ENCODE measurements at regions not wholly inside any gene's neighbourhood (a gene's known extent, or its start where the extent isn't known, plus 50 kb on each side); places are given as distances from the start of the nearest gene placed in this dataset.
"Not testable (repeated sequence)": the region's sequence is repeated elsewhere in the genome, so short reads cannot be mapped to it uniquely, and the experiment has no call there.

DNA sequence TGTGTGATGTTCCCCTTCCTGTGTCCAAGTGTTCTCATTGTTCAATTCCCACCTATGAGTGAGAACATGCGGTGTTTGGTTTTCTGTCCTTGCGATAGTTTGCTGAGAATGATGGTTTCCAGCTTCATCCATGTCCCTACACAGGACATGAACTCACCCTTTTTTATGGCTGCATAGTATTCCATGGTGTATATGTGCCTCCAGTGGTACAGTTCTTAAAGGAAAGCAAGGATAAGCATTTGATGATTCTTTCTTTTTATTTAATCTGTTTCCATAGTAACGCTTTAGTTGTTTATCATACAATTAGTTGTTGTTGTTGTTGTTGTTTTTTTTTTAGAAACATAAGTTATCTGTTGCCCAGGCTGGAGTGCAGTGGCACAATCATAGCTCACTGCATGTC lies 133.1 kb downstream of the TSEN15 start:
- DNase-seq = not testable (repeated sequence)

DNA sequence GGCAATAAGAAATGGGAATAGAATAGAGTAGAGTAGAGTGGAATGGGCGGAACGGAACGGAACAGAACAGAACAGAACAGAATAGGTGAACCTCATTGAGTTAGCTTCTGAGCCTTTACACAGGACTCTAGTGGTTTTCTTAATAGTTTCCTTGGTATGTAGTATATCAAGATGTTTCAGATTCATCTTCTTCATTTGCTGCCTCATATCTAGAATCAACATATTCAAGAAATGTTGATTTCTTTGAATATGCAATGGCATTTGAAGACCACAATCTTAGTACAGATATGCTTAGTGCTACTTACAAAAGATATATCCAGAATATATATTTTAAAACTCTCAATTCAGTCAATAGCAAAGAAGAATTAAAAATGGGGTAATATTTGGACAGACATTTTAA lies 133.8 kb downstream of the TSEN15 start:
- no peak for DNase-seq

DNA sequence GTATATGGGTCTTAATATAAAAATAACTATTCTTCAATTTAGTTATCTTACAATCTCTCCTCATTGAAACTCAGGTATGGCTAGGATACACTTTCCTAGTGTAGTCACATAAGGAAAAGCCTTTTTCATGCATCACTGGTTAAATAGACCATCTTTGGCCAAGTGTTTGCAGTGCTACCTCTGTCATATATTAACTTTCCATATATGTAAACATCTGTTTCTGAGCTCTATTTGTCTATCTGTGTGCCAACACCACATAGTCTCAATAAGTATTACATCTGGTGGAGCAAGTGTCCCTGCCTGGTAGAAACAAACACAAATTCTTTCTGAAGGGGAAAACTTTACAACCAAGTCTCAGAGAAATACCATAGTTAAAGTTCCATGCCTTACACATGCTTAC lies 134.6 kb downstream of the TSEN15 start:
- DNase-seq = no peak

DNA sequence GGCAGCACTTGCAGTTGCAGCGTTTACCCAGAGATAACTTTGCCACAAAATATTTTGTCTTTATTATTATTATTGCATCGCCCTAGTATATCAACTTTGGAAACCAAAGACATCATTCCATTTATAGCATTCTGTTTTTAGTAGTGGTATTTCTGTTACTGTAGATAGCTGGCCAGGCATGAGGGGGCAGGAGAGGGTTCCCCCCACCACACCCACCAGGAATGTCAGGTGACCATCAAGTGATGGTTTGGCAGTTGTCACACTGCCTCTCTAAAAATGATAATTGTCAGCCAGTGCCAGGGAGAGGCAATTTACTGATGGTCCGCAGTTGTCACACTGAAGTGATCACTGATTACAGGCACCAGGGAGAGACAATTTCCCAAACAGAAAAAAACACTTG lies 135.6 kb downstream of the TSEN15 start:
- DNase-seq = no peak

DNA sequence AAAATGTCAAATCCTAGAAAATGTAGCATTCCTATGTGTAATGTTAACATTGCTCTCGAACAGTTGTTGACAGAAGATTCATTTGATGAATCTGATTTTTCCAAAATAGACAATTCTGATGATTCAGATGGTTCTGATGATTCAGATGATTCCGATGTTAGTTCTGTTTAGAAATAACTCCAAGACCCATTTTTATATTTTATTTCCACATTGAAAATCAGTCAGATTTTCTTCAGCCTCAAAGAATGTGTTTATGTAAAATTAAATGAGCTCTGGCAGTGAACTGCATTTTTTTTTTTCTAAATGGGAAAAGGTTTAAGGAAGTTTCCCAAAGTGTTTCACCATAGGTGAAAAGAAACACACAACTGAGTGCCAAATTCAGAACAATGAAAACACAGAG lies 136.5 kb downstream of the TSEN15 start:
- DNase-seq = no peak

DNA sequence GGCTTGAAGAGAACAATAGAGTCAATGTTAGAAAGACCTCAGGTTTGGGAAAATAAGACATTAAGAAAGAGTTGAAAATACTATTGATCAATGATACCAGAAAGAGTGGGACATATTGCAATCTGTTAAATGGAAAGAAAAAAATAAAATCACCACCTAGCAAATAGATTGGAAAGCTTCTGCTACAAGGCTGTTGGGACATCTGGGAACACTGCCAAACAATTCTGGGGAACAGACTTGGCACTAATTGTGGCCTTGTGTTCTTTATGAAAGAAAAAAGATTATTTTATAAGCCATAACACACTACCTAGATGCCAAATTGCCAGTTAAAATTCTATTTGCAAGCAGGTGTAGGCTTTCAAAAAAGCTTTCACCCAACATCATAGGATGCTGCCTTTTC lies 137.8 kb downstream of the TSEN15 start:
- no peak for DNase-seq

DNA sequence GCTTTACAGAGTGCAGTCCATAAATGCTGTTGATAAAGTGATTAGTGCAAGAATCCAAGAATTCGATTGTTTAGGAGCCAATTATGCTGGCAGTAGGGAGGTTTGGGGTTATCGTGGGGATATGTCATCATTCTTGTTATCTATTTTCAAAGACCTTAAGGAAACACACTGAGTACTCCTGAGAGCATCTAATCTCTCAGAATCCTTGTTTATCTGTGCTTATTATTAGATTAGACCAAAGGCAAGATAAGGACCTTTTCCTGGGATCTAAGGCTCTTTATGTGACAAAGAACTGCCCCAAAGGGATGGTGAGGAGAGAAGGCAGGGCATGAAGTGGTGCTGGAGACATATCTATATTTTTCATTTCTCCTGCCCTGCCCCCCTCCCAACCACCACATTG lies 139.1 kb downstream of the TSEN15 start:
- no peak for DNase-seq

DNA sequence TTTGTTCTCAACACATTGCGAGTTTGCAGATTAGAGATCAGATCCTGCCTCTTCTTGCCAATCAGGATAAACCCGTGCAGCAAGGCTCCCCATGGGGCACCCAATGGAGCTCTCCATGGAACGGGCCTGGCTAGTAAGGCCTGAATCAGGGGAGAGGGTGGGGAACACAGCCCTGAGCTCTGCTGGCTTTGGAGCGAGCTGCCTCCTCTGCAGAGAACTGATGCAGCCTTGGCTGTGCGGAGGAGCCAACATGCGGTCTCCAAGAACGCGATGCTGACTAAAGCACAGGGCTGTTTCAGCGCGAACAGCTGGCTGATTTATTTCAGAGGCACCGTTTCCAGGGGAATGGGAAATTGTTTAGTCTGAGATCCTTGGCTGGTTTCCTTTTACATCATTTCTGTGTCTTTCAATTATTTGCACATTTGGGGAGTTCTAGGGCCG lies 139.7 kb downstream of the TSEN15 start:
- no peak for DNase-seq

DNA sequence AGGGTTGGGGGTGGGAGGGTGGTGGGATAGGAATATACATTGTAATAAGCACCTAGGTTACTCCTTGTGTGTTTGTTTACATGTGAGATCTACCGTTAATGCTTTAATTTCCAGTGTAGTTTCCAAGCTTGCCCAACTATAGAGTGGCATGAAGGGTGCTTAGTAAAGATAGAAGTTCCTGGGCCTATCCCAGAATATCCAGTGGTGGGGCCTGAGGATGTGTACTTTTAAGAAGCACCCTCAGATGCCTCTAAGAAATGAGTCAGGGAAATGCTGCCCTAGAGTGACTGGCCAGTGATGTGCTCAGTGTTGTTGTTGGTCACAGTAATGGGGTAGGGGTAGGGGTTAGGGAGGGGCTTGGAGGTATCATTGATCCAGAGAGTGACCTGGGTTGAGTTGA lies 141.3 kb downstream of the TSEN15 start:
- no peak for DNase-seq

DNA sequence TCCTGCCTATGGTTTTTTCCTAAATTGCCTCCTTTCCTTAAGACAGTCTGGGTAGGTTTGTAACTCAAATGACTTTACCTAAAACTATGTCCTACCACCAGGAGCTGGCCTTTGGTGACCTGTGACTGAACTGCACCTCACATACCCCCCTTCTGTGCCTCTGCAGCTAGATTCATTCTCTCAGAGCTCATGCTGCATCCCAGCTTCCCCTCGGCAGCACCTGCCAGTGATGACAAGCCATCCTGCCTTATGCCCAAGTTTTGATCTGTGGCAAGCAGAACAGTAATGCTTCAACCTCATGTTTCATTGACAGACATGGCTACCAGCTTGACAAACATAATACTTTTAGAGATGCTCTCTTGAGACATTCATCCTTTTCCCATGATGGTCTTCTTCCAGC lies 141.9 kb downstream of the TSEN15 start:
- DNase-seq = no peak

DNA sequence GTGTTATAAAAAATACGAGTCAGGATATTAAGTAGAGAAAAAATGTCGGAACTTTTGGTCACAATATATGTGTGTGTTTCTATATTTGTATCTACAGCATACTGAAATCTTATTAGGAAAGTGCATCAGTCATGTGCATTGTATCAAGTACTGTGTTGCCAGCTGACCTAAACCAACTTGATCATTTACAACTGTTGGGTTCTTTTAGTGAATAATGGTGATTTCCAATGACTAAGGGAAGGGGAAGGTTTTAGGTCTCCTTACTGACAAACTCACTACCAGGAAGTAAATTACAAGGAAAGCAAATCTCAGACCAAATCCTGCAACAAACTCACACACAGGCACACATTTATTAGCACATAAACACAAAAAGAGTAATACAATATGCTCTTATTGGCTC lies 142.7 kb downstream of the TSEN15 start:
- DNase-seq = no peak

DNA sequence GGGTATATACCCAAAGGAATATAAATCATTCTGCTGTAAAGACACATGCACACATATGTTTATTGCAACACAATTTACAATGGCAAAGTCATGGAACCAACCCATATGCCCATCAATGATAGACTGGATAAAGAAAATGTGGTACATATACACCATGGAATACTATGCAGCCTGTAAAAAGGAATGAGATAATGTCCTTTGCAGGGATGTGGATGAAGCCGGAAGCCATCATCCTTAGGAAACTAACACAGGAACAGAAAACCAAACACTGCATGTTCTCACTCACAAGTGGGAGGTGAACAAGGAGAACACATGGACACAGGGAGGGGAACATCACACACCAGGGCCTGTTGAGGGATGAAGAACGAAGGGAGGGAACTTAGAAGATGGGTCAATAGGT lies 144.2 kb downstream of the TSEN15 start:
- DNase-seq = not testable (repeated sequence)

DNA sequence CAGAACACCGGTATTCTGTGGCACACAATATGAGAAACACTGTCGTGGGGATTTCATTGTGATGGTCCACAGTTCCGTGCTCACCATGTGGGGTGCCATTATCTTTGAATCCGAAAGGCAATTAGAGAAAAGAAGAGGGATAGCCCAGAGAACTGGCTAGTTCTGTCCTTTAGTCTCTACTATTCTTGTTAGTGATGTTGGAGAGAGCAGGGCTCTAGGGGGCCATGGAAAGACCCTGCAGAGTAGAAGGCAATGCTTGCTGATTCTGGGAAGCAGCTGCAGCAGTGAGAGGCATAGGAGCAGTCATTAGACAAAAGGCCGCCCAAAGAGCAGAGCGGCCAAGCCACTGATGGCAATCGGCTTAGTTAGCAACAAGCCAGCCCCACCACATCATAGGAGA lies 146.3 kb downstream of the TSEN15 start:
- DNase-seq = no peak

DNA sequence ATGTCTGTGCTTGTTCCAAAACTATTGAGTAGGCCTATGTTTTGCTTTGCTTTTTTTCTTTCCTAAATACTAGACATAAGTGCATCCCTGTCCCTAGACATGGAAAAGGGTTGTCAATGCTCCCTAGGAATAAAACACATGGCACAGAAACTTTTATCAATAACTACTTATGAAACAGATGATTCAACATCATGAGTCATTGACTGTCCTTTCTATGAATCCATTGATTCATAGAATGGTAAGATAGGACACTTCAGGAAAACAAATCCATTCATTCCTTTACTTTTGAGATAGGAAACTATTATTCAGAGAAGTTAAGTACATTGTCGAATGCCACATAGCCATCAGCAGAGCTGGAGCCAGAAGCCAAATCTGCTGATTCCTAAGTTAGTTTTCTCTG lies 147.5 kb downstream of the TSEN15 start:
- DNase-seq = no peak

DNA sequence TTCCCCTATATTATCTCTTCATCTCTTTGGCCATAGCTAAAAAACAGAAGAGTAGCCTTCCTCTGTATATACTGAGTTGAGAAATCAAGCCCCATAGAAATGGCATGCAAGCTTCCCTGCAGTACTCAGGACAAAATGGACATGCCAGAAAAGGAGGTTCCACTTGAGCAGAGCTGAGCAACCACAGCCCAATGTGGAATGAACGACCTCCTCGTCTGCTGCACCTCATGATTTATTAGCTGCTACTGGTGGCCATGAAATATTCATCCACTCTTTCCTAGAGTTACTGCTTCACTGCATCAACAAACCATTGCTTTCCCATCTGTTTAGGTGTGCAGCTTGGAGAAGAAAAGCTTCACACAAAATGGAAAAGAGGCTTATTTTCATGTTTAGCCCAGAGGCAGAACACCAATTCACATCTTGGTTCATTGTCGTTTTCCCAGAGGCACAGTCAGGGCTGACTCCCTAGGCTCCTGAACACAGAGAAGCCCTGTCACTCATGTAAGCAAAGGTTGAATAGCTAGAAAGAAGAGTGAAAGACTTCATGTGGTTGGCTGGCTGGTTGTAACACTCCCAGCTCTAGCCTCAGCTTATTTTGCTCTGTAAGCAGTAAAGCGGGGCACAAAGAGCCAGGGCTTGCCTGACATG lies 148.0 kb downstream of the TSEN15 start:
- no peak for DNase-seq

DNA sequence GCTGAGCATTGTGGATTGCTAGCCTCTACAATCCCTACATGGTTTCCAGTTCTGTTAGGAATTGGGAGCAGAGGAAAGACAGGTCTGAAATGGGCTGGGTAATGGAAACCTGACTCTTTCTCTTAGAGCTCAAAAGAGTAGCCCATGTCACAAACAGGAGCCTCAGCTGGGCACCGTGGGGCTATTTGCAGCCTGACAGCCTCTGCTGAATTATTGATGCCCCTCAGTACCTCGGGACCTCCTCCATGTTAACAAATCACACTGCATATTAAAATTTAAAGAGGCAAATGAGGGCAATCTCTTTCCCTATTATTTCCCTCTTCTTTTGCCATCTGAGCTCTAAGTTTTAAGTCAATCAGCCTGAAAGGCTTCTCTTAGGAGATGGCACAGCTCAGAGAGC lies 157.1 kb downstream of the TSEN15 start:
- no peak for DNase-seq

DNA sequence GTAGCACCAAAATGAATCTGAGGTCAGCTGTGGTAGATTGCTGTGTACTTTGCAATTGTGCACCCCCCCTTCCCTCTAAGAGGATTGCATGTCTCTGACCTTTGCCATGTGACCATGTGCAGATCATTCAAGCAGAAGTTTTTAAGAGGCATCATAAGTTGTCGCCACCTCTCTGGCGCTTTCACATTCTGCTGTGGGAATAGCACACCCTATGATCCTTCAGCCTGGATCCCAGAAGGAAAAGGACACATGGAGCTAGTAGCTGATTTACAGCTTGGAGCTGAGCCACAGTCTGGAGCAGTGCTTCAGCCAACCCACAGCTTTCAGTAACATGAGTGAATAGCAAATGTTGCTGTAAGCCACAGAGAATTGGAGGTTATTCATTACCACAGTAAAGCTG lies 158.5 kb downstream of the TSEN15 start:
- no peak for DNase-seq

DNA sequence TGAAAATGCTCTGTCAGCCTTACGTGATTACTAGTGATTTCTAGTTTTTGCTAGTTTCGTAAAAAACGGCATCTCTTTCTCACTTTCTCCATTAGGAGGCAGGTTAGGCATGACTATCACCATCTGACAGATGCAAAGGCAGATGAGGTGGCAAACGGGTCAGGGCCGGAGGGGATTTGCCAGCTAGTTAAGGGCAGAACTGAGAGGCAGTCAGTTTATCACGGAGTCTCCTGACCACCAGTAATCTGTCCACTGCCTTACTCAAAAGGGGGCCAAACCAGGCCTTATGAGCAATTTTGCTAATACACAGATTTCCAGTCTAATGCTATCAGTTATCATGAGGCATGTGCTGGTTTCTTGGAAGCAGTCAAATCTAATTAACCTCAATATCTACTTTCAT lies 159.3 kb downstream of the TSEN15 start:
- DNase-seq = no peak

DNA sequence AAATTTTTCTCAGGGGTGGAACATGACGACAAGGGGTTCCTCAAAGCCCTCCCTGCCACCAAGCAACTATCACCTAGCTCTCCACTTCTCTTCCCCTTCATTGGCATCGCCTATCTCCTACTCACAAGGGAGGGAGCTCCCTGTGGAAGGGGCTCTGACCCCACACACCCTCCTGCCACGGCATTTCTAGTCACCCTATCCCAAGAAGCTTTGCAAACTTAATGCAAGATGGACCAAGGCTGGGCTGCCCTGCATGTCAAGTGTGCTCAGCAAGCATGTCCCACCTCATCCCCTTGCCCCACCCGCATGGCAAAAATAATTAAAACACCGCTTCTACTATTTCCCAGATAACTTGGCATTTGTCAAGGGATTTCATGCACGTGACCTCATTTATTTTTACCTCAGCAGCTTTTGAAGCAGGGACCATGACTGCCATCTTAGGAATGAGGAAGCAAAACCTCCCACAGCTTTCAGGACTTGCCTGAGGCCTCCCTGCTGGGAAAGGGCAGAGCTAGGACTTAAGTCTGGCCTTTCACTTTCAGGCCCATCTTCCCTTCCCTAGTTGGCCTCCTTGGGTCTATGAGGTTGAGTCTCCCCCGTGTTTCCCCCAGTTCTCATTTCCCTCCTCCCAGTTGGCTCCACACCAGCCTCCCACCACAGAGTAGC lies 161.3 kb downstream of the TSEN15 start:
- no peak for DNase-seq

DNA sequence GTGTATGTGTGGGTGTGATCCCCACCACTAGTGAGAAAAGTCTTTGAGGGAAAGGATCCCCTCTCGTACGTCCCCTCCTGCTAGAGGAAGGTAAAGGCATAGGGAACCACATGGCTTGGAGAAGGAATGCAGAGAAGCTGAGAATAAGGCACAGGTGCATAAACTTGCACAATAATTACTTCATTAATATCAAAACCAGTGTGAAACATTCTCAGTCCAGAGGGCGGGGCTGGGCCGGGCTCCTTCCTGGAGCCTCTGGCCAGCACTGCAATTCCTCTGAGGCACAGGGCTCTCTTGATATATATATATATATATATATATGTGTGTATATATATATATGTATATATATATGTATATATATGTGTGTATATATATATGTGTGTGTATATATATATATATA lies 162.6 kb downstream of the TSEN15 start:
- no peak for DNase-seq

DNA sequence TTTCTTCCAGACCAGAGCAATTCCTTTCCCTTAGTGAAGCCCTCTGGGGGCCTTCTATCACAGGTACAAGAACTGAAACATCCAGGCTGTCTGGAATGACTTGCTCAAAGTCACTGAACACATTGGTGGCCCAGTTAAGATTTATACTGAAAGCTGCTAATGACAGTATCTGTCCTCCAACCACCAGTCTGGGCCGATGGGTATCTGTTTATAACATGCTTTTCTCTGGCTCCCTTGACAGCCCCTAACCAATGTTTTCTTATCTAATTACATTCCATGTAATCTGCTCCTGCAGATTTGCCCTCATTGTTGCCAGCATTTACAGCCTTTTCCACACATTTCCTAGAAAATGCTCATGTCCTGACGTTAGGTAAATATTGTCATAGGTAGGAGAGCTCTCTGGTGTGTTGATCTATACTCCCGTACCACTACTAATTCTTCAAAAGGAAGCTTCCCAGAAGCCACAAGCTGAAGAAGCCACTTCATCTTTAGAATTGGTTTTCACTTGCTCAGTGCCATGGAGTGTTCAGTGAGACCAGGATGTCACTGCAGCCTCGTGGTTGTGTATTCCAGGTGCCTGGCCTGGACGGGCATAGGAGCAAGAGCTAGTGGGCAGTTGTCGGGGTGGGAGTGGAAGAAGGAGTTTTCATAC lies 163.9 kb downstream of the TSEN15 start:
- DNase-seq = no peak

DNA sequence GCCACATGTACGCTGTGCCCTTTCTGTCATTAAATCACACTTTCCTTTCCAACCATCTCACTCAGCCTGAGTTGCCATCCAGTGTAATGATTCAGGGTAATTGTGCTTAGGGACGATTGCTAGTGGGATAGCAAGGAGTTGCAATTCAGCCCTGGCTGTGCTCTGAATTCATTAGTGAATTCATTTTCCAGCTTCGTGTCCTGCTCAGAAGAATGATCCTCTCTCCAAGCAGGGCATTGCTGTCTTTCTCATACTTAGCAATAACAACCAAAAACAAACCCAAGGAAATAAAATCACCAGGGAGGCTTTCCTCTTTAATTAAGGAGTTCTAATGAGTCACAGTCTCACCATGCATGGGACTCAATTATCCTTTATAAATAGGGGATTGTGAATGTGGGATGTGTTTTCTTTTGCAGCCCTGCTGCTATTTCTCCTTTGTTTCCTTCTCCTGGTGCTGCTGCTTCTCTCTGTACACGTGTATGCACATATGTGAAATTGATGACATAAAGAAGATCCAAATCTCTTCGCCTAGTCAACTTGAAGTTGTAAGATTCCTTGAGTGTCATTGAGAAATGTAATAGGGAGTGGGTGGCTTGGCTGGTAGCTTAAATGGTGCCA lies 167.0 kb downstream of the TSEN15 start:
- DNase-seq = no peak

DNA sequence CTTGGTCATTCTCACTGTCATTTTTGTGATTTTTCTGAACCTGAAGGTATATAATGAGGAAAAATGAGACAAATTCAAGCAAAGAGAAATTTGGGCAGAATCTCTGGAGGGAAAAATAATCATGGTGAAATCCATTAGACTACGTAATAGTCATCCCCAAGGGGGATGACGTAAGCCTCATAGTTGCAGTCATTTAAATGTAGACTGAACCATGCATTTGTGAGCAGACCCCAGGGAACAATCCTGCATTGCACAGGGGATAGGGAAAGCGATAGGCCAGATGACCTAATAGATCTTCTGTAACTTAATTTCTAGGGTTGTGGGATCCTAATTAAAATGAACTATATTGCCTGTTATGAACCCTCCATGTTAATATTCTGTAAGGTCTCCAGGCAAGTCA lies 167.4 kb upstream of the C1orf21 start:
- no peak for DNase-seq

DNA sequence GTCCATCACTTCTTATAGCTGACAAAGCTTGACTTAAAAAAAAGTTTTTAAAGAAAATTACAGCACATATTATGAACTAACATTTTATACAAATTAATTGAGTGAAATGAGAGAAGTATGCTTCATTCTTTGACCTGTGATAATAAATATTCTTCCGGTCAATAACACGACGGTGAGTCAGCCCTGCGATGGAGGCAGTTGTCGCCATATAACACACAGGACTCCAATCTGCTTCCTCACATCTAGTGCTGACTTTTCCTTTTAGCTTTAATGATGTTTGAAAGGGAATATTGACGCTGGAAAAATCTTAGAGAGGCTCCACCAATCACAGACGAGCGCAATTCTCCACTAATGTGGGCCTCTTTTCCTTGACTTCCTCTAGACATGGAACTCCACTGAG lies 166.9 kb upstream of the C1orf21 start:
- DNase-seq = no peak

Measured in activated naive CD4-positive, alpha-beta T cell (primary cell).